T47D (cell line): ENCODE measurements at regions not wholly inside any gene's neighbourhood (a gene's known extent, or its start where the extent isn't known, plus 50 kb on each side); places are given as distances from the start of the nearest gene placed in this dataset.

Experiments used
- DNase-seq, 2 experiments: peaks; one replicate each; pipeline versions ENCODE4 v3.0.0 to v3.0.0-alpha.2; 2011 to 2012; ENCODE audit warnings: low read depth in 1 of 2, low spot score in 1 of 2
- JUND ChIP-seq: IDR thresholded peaks from 2 replicates; pipeline ENCODE4 v1.6.1; 2012; ENCODE audit warnings: low read depth
- in situ Hi-C: cut with HindIII; loops from 2 replicates; pipeline ENCODE4 v1.10.0; 2016; ENCODE audit warnings: low sequenced_read_pairs, low pct_unique_long_range_greater_than_20kb

DNA sequence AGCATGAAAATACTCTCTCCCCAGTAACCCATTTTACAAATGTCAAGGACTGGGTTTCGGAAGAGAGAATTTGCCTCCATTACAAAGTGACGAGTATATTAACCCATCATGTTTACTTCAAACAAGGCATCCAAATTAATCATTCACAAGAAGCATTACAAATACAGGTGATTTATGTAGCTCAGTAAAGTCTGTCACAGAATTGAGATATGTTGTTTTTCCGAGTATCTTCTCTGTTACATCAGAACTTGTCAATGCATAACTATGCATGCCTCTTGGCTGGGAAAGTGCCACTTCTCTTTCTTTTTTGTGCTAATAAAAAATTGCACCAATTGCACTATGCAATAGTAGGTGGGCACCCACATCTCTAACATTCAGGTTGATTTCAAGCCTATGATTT, 158.2 kb downstream of the AREG start:
- TF ChIP-seq JUND: no peak
- DNase-seq: no peak
- in situ Hi-C loops: loop anchor here (25.0 kb wide), 1 partner anchor 216 kb away; no protein-coding TSS in a partner anchor

DNA sequence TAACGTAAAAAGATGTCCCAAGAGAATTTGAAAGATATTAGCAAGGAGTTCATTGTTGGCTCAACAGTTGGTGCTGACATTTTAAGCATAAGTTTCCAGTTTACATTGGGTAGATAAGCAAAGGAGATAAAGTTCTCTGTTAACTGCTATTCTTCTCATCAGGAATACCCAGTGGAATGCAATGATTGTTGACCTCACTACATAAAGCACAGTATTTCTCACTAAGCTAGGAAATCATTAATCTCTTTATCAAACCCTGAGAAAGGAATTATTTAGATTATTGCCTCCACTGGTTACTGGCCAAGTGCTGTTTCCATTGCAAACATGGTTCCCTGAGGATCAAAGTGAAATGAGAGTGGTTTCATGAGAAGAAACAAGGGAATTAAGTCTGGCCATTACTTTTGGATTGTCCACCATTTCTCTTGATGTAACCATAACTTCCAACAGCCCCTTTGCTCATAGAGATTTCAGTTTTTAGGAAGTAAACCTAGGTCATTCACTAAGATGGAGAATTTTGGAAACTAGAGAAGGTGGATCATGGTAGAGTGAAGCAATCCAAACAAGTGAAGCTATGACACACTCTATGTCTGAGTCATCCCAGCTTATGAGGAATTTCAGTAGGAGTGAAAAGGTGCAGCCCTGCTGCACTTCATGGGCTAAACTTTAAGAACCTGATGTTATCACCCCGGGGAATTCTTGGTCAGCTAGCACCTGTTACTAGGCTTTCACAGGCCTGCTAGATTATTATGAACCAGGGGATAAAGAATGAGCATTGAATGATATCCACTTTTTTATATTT, 163.4 kb downstream of the AREG start:
- in situ Hi-C loops: loop anchor here (25.0 kb wide), 1 partner anchor 221 kb away; no protein-coding TSS in a partner anchor
- TF ChIP-seq JUND: no peak
- DNase-seq: peak in 1 of 2 experiments; percentile 16

DNA sequence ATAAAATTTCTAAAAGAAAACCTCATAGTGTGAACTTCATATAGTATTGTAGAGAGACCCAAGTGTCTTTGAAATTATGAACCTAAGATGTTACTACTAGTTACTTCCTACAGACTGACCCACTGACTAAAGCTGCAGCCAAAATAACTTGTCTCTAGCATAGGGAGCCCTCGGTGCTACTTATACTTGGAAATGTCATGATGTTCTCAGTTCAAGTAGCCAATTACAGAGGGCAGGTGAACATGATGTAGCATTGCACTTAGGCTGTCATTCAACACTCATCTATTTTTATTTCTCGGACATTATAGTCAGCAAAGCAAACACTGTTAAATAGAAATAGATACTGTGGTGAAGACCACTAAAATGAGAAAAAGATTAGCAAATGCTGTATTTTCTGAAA, 165.6 kb downstream of the AREG start:
- DNase-seq: no peak
- in situ Hi-C loops: loop anchor here (25.0 kb wide), 1 partner anchor 223 kb away; no protein-coding TSS in a partner anchor
- TF ChIP-seq JUND: no peak

DNA sequence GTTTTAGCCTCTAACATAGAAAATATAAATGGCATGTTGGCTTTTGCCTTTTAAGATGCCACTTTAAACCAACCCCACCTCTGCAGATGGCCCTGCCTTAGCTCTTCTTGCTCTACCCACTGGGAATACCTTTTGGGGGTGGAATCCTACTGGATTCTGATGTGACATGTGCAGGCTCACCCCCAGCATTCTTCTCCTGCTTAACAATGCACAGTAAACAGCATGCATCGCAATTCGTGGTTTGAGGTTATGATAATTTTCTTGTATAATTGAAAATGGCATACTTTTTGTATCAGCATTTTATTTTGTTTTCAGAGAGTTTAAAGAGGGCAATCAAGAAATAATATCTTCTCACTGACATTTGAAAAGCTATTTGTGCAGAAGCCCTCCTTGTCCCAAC, 167.9 kb downstream of the AREG start:
- in situ Hi-C loops: loop anchor here (25.0 kb wide), 1 partner anchor 226 kb away; no protein-coding TSS in a partner anchor
- DNase-seq: no peak
- no peak for TF ChIP-seq JUND

DNA sequence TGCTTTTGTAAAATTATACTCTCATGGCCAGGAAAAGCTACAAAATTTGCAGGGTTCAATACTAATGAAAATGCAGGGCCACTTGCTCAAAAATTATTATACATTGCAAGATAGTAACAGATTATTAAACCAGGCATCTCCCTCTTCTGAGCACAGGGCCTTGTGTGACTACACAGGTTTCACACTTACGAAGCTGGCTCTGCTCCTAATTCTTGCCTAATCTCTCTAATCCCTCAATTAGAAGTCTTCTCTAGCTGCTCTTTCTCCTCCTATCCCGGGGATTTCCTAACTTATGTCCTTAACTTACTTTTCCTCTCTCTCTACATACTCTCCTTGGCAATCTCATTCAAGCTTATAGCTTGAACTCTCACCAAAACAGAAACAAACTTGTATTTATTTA, 168.3 kb downstream of the AREG start:
- in situ Hi-C loops: loop anchor here (25.0 kb wide), 1 partner anchor 226 kb away; no protein-coding TSS in a partner anchor
- no peak for TF ChIP-seq JUND
- no peak for DNase-seq

DNA sequence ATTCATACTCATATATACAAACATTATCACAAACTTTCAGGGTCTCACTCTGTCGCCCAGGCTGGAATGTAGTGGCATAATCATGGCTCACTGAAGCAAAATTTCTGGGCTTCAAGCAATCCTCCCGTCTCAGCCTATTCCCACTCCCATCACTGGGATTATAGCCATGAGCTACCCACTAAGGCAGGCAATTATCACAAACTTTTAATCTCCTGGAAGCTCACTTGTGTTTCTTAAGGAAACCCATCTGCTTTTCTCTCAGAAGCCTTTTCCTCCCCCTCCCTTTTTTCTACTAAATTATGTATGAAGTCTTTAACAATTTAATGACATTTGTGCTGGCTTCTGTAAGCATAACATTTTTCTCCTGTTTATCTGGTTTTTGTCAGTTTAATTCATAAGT, 170.5 kb downstream of the AREG start:
- TF ChIP-seq JUND: no peak
- no peak for DNase-seq
- in situ Hi-C loops: loop anchor here (25.0 kb wide), 1 partner anchor 228 kb away; no protein-coding TSS in a partner anchor

DNA sequence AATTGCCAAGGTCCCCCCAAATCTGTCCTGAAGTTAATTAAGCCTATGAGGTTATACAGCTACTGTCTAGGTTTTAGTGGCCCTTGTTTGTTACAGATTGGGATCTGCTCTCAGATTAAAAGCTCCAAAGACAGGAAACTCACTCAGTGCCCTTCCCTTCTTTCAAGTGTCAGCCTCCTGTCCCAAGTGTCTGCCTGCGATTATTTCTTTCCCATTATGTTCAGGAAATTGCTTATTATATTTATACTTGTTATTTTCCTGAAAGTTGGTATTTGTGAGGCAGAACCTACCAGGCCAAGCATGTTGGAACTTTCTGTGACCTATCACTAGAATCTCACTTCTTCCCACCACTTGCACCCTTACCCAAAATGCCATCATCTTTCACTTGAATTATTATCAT, 173.2 kb downstream of the AREG start:
- in situ Hi-C loops: loop anchor here (25.0 kb wide), 1 partner anchor 231 kb away; no protein-coding TSS in a partner anchor
- DNase-seq: no peak
- no peak for TF ChIP-seq JUND

DNA sequence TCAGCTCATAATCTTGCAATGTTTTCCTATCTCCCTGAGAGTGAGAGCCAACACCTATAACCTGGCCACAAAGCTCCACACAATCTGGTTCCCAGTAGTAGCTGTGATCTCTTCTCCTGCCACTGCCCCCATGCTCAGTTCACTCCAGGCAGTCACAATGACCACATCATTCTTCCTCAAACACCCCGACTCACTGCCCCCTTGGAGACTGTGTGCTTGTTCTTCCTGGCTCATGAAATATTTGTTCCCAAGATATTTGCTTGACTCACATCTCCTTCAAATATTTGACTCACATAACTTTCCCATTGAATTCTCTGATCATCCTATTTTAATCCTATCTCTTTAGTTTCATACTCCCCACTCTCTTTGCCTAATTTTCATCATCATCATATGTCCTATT, 173.7 kb downstream of the AREG start:
- peak in 1 of 2 experiments; percentile 56 for DNase-seq
- no peak for TF ChIP-seq JUND
- in situ Hi-C loops: loop anchor here (25.0 kb wide), 1 partner anchor 231 kb away; no protein-coding TSS in a partner anchor

DNA sequence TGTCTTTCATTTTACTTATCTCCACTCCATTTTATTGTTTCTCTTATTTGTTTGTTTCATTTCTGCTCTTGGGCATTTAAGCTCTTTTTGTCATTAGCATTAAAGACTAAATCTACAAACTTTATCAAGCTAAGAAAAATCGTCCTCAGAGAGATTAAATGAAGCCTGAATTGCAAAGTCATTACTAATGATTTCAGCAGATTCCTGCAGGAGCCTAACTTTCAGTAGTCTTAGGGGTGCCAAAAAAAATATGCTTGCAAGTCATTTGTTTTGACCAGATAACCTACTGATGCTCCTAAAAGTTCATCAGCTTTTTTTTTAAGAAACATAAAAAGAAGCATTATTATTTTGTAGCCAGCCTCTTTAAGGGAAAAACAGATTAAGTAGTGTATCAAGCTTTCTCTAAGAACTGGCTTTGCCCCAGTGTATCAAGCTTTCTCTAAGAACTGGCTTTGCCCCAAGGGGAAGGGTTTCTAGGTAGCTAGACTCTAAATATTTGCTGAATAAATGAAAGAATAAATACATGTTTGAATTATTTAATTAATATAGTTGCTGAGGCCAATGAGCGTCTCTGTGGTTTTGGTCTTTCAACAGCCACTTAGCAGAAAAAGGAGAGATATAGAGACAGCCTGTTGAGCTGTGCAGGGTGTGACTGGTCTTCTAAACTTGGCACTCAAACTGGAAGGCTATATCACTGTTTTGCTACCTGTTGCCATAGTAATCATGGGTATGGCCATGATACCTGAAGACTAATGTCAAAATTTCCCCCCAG, 174.2 kb downstream of the BTC start:
- DNase-seq: peak in 1 of 2 experiments; percentile 31
- TF ChIP-seq JUND: no peak
- in situ Hi-C loops: loop anchor here (25.0 kb wide), 1 partner anchor 233 kb away; no protein-coding TSS in a partner anchor

DNA sequence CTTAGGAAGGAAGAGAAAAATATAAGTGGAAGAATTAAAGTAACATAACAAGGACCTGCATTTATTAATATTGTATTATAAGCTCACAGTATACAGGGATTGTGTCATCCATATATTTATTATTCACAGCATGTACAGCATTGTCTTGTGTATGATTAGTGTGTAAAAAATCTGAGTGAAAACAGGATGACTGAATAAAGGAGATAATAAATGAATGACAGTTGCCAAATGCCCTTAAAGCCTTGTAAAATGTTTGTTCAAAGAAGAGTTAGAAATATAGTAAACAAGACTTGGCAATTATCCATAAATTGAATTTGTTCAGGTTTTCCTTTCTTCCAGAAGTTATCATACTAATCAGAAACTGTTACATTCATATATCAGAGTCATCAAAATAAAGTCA, 172.7 kb downstream of the BTC start:
- no peak for TF ChIP-seq JUND
- DNase-seq: no peak
- in situ Hi-C loops: loop anchor here (25.0 kb wide), 1 partner anchor 234 kb away; no protein-coding TSS in a partner anchor

DNA sequence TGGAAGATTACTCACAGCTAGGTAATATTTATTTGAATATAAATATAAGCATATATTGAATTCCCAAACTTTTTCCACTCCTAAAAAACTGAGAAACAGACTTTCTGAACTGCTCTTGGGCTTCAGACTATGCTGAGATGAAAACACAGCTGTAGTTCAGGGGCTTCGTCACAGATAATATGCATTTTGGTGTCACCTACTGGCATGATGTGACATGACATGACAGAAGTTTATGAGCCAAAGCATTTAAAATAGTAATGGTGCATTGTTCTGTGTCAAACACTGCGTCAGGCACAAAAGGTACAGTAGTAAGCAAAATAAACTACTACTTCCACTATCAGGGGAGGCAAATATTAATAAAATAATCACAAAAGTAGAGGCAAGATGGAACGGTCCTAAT, 171.3 kb downstream of the BTC start:
- no peak for TF ChIP-seq JUND
- peak; percentile 2 to 80 for DNase-seq
- in situ Hi-C loops: loop anchor here (25.0 kb wide), 1 partner anchor 236 kb away; no protein-coding TSS in a partner anchor

DNA sequence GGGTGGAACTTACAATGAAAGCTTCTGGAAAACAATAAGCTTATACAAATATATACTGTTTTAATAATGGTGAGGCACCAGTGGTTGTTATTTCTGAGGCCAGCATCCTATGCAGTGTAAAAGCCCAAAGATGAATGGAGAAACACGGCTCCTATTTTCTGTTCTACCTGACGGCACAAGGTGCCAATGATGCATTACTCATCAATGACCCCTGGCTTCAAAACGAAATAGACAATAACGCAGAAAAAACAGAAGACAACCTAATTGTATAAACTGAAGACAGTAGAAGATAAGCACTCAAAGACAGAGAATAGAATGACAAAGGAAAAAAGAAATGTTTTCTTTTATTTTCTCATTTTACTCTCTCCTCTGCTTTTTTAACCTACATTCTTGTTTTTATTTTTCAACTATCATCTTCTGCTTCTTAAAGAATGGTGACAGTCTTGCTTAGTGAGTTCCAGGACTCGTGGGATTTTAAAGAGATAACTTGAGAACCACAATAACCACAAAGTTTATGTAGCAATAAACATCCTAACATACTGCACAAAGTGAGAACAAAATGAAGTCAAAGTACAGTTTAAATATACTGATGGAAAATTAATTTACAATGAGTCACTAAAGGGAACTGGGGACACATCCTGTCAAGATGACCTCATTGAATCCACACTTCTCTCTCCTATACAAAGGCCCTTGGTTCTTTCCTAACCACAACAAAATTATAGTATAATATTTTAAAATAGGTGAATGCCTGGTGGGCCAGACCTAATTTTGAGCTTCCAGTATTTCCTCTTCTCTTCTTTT, 169.8 kb downstream of the BTC start:
- DNase-seq: peak in 1 of 2 experiments; percentile 52
- in situ Hi-C loops: loop anchor here (25.0 kb wide), 1 partner anchor 237 kb away; no protein-coding TSS in a partner anchor

More for the DNA sequence above, 169.8 kb downstream of the BTC start:
- no peak; the same call in 1 of the 2 replicates for TF ChIP-seq JUND
